ENCODE measurements at regions not wholly inside any gene's neighbourhood (a gene's known extent, or its start where the extent isn't known, plus 50 kb on each side); places are given as distances from the start of the nearest gene placed in this dataset.

DNA sequence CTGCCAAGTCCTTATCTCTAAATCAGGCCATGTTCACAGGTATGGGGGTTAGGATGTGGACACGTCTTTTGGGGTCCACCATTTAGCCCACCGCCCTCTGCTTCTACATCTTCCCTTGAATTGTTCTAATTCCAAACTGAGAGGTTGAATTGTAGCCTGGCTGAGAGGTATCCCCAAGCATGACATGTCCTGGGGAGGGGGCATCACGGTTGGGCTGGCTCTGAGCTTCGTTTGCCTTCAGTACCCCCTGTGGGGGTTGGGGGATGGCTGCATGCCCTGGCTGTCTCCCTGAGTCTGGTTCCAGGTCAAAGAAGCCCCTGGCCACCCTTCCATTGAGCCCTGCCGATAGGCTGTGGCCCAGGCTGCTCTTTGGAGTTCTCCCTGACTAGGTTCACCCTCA is 204.6 kb downstream of the GLRX3 start:
- in situ Hi-C loops (cut with HindIII; ENCODE audit: low pct_unique_long_range_greater_than_20kb, low sequenced_read_pairs): no loop called here
- TF ChIP-seq TCF7L2 (IDR thresholded peaks at IDR 0.05; ENCODE audit: low read depth, low read length): no peak
- TF ChIP-seq REST (IDR thresholded peaks at IDR 0.05; ENCODE audit: insufficient read depth in 1 of 2, low read depth in 2 of 2, low read length in 1 of 2): no peak
- TF ChIP-seq POLR2AphosphoS5 (IDR thresholded peaks at IDR 0.05; ENCODE audit: low read depth, low read length): no peak
- TF ChIP-seq, protein P1, sequence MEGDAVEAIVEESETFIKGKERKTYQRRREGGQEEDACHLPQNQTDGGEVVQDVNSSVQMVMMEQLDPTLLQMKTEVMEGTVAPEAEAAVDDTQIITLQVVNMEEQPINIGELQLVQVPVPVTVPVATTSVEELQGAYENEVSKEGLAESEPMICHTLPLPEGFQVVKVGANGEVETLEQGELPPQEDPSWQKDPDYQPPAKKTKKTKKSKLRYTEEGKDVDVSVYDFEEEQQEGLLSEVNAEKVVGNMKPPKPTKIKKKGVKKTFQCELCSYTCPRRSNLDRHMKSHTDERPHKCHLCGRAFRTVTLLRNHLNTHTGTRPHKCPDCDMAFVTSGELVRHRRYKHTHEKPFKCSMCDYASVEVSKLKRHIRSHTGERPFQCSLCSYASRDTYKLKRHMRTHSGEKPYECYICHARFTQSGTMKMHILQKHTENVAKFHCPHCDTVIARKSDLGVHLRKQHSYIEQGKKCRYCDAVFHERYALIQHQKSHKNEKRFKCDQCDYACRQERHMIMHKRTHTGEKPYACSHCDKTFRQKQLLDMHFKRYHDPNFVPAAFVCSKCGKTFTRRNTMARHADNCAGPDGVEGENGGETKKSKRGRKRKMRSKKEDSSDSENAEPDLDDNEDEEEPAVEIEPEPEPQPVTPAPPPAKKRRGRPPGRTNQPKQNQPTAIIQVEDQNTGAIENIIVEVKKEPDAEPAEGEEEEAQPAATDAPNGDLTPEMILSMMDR (IDR thresholded peaks at IDR 0.05): no peak
- TF ChIP-seq SIN3A (IDR thresholded peaks at IDR 0.05; ENCODE audit: borderline replicate concordance, insufficient read depth, low read depth, low read length): no peak
- intact Hi-C loops (cut with micrococcal nuclease; ENCODE audit: unreplicated experiment): no loop called here
- Histone ChIP-seq H3K27me3 (ENCODE audit: control insufficient read depth, insufficient read depth, low read length) (peaks cover 14% of the 10 kb centered on the region), H3K9me3 (ENCODE audit: control insufficient read depth, insufficient read depth, low read depth, low read length) (no peaks in the 10 kb centered on the region), H3K27ac (ENCODE audit: low read length) (no peak overlapping the region), H3K4me1 (ENCODE audit: control insufficient read depth, insufficient read depth, low read length) (no peaks in the 10 kb centered on the region), H3K4me3 (ENCODE audit: low read depth in 2 of 2, low read length in 2 of 2) (no peak overlapping the region), H3K36me3 (ENCODE audit: control insufficient read depth, insufficient read depth, low read length) (no peaks in the 10 kb centered on the region)
- no TSS peak for BruUV-seq (replicated peaks)
- ChIA-PET CTCF (no interaction called here), POLR2A (no interaction called here)
- DNase-seq (ENCODE audit: low read depth, low spot score): no peak
- no peak for ATAC-seq

DNA sequence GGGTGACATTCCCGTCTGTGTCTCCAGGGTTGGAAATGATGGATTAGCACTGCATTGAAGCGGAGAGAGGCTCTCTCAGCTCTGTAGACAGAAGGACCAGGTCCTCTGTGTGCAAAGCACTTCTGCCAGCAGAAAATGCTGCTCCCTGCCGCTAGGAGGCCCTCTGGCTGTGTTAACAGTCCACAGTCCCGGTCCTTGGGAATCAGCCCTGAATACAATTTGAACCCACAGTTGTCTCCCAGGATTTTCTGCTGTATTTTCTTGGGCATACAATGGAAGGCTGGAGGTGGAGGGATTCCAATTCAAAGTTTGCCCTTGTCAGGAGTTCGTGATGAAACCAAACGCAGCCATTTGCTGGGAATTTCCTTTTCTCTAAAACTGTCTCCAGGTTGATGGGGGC is 205.2 kb downstream of the GLRX3 start:
- DNase-seq (ENCODE audit: low read depth, low spot score) (no peak), ATAC-seq (peak; percentile 76; the same call in 1 of the 2 replicates)
- H3K36me3 ChIP-seq (ENCODE audit: control insufficient read depth, insufficient read depth, low read length): no peaks in the 10 kb centered on the region
- no peak overlapping the region for H3K4me3 ChIP-seq (ENCODE audit: low read depth in 2 of 2, low read length in 2 of 2)
- H3K27me3 ChIP-seq (ENCODE audit: control insufficient read depth, insufficient read depth, low read length): peaks cover 14% of the 10 kb centered on the region
- H3K4me1 ChIP-seq (ENCODE audit: control insufficient read depth, insufficient read depth, low read length): no peaks in the 10 kb centered on the region
- in situ Hi-C loops (cut with HindIII; ENCODE audit: low pct_unique_long_range_greater_than_20kb, low sequenced_read_pairs): no loop called here
- intact Hi-C loops (cut with micrococcal nuclease; ENCODE audit: unreplicated experiment): no loop called here
- H3K9me3 ChIP-seq (ENCODE audit: control insufficient read depth, insufficient read depth, low read depth, low read length): no peaks in the 10 kb centered on the region
- no peak for TF ChIP-seq TCF7L2 (IDR thresholded peaks at IDR 0.05; ENCODE audit: low read depth, low read length)
- TF ChIP-seq, protein P1 (IDR thresholded peaks at IDR 0.05): peak; percentile 85
- ChIA-PET POLR2A (no interaction called here), CTCF (no interaction called here)
- no peak overlapping the region for H3K27ac ChIP-seq (ENCODE audit: low read length)
- no TSS peak for BruUV-seq (replicated peaks)

- POLR2A ChIA-PET: no interaction called here
- CTCF ChIA-PET: no interaction called here
- Histone ChIP-seq H3K4me1 (ENCODE audit: control insufficient read depth, insufficient read depth, low read length) (no peaks in the 10 kb centered on the region), H3K36me3 (ENCODE audit: control insufficient read depth, insufficient read depth, low read length) (no peaks in the 10 kb centered on the region), H3K4me3 (ENCODE audit: low read depth in 2 of 2, low read length in 2 of 2) (no peak overlapping the region), H3K27ac (ENCODE audit: low read length) (no peak overlapping the region), H3K27me3 (ENCODE audit: control insufficient read depth, insufficient read depth, low read length) (peaks cover 22% of the 10 kb centered on the region), H3K9me3 (ENCODE audit: control insufficient read depth, insufficient read depth, low read depth, low read length) (no peaks in the 10 kb centered on the region)
- DNase-seq (ENCODE audit: low read depth, low spot score): no peak
- TF ChIP-seq POLR2AphosphoS5 (IDR thresholded peaks at IDR 0.05; ENCODE audit: low read depth, low read length) (no peak), REST (IDR thresholded peaks at IDR 0.05; ENCODE audit: insufficient read depth in 1 of 2, low read depth in 2 of 2, low read length in 1 of 2) (no peak), SIN3A (IDR thresholded peaks at IDR 0.05; ENCODE audit: borderline replicate concordance, insufficient read depth, low read depth, low read length) (no peak)
- TF ChIP-seq, protein P1 (IDR thresholded peaks at IDR 0.05): no peak
- intact Hi-C loops (cut with micrococcal nuclease; ENCODE audit: unreplicated experiment) (no loop called here), in situ Hi-C loops (cut with HindIII; ENCODE audit: low pct_unique_long_range_greater_than_20kb, low sequenced_read_pairs) (no loop called here)
- BruUV-seq (replicated peaks): no TSS peak
- no peak for ATAC-seq
These were observed 209.5 kb downstream of the GLRX3 start for GRCh38 chr10:130345728-130346127.
